ENCODE measurements at regions not wholly inside any gene's neighbourhood (a gene's known extent, or its start where the extent isn't known, plus 50 kb on each side); places are given as distances from the start of the nearest gene placed in this dataset.

DNA sequence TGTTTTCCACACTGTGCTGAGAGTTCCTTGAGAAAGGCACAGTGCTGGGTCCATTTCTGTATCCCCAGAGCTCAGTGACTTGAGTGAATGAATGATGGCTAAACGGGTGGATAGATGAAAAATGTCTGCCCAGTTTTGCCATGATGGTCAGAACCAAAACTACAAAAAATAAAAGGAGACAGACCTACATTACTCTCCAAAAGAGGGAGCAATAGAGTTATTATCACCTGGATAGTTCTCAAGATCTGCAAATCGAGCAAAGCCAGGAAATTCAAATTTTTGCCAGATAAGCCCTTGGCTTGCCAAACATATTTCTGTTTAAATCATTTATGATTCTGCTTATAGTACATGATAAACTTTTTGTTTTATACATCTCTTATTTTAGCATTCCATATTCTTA is 214.2 kb upstream of the ZNF462 start:
- Histone ChIP-seq H3K9me3 (ENCODE audit: low read depth) (no peaks in the 10 kb centered on the region), H3K27me3 (no peaks in the 10 kb centered on the region), H3K4me1 (no peaks in the 10 kb centered on the region), H3K36me3 (no peaks in the 10 kb centered on the region), H3K79me2 (ENCODE audit: low read depth) (no peaks in the 10 kb centered on the region), H3K9ac (no peak overlapping the region), H3K4me3 (no peak overlapping the region), H3F3A (ENCODE audit: low read depth) (no peaks in the 10 kb centered on the region), H4K20me1 (ENCODE audit: low read depth) (no peaks in the 10 kb centered on the region), H3K27ac (no peak overlapping the region), H3K4me2 (no peak overlapping the region), H2AFZ (replicated peaks) (no peak overlapping the region)
- no peak overlapping the region for H3K27ac Mint-ChIP-seq
- TF ChIP-seq EZH2 (IDR thresholded peaks at IDR 0.05) (no peak), EZH2phosphoT487 (IDR thresholded peaks at IDR 0.05) (no peak)
- TF ChIP-seq, protein P1, sequence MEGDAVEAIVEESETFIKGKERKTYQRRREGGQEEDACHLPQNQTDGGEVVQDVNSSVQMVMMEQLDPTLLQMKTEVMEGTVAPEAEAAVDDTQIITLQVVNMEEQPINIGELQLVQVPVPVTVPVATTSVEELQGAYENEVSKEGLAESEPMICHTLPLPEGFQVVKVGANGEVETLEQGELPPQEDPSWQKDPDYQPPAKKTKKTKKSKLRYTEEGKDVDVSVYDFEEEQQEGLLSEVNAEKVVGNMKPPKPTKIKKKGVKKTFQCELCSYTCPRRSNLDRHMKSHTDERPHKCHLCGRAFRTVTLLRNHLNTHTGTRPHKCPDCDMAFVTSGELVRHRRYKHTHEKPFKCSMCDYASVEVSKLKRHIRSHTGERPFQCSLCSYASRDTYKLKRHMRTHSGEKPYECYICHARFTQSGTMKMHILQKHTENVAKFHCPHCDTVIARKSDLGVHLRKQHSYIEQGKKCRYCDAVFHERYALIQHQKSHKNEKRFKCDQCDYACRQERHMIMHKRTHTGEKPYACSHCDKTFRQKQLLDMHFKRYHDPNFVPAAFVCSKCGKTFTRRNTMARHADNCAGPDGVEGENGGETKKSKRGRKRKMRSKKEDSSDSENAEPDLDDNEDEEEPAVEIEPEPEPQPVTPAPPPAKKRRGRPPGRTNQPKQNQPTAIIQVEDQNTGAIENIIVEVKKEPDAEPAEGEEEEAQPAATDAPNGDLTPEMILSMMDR (IDR thresholded peaks at IDR 0.05), result no peak
- H3K36me3 Mint-ChIP-seq, result no peaks in the 10 kb centered on the region
- H3K9me3 Mint-ChIP-seq, result no peaks in the 10 kb centered on the region
- no peak for DNase-seq (ENCODE audit: low spot score)
- no peaks in the 10 kb centered on the region for H3K4me1 Mint-ChIP-seq
- H3K4me3 Mint-ChIP-seq, result no peak overlapping the region
- H3K27me3 Mint-ChIP-seq (ENCODE audit: insufficient read depth, low read depth), result peaks cover 2% of the 10 kb centered on the region

DNA sequence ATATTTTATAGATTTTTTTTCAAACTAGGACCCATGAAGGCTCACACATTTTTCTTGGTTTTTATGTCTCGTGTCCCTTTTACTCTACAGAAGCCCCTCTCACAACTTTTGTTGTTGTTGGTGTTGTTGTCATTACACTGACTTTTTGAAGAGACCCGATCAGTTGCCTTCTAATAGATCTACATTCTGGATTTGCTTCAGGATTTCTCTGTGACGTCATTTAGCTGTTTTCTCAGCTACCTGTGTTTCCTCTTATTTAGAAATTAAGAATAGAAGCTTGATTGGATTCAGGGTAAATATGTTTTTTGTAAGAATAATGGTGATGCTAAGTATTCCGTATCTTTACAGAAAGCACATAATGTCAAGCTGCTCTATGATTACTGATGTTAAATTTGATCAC is 213.3 kb upstream of the ZNF462 start:
- TF ChIP-seq, protein P1 (IDR thresholded peaks at IDR 0.05), result no peak
- TF ChIP-seq EZH2phosphoT487 (IDR thresholded peaks at IDR 0.05), result no peak
- no peak for TF ChIP-seq EZH2 (IDR thresholded peaks at IDR 0.05)
- no peaks in the 10 kb centered on the region for H3K79me2 ChIP-seq (ENCODE audit: low read depth)
- H3K9me3 ChIP-seq (ENCODE audit: low read depth), result no peaks in the 10 kb centered on the region
- DNase-seq (ENCODE audit: low spot score), result no peak
- H3K4me1 ChIP-seq, result no peaks in the 10 kb centered on the region
- Mint-ChIP-seq H3K9me3 (no peaks in the 10 kb centered on the region), H3K4me1 (no peaks in the 10 kb centered on the region), H3K27ac (no peak overlapping the region), H3K27me3 (ENCODE audit: insufficient read depth, low read depth) (no peaks in the 10 kb centered on the region), H3K36me3 (no peaks in the 10 kb centered on the region), H3K4me3 (no peak overlapping the region)
- no peaks in the 10 kb centered on the region for H4K20me1 ChIP-seq (ENCODE audit: low read depth)
- H3K4me2 ChIP-seq, result no peak overlapping the region
- no peak overlapping the region for H3K27ac ChIP-seq
- no peak overlapping the region for H2AFZ ChIP-seq (replicated peaks)
- no peaks in the 10 kb centered on the region for H3F3A ChIP-seq (ENCODE audit: low read depth)
- H3K9ac ChIP-seq, result no peak overlapping the region
- H3K27me3 ChIP-seq, result no peaks in the 10 kb centered on the region
- no peak overlapping the region for H3K4me3 ChIP-seq
- H3K36me3 ChIP-seq, result no peaks in the 10 kb centered on the region

DNA sequence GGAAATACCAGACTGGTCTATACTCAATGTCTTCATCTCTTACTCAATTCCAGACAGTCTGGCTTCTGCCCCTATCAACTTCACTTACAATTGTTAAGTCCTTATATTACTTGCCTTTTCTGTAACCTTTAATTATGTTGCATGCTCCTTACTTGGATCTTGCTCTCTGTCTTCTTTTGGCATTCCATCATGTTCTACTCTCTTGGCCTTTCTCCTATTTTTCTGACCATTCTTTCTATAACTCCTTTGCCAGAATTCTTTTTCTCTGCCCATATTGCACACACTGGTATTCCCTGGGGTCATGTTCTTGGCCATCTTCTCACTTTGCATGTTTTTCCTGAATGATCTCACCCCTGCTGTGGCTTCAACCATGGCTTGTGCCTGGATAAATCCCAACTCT is 209.8 kb upstream of the ZNF462 start:
- Mint-ChIP-seq H3K36me3 (no peaks in the 10 kb centered on the region), H3K4me1 (peaks cover 3% of the 10 kb centered on the region), H3K9me3 (no peaks in the 10 kb centered on the region), H3K27ac (no peak overlapping the region), H3K4me3 (no peak overlapping the region), H3K27me3 (ENCODE audit: insufficient read depth, low read depth) (peaks cover 2% of the 10 kb centered on the region)
- no peak overlapping the region for H3K4me2 ChIP-seq
- no peaks in the 10 kb centered on the region for H3K79me2 ChIP-seq (ENCODE audit: low read depth)
- no peak for TF ChIP-seq EZH2 (IDR thresholded peaks at IDR 0.05)
- no peak for TF ChIP-seq EZH2phosphoT487 (IDR thresholded peaks at IDR 0.05)
- TF ChIP-seq, protein P1 (IDR thresholded peaks at IDR 0.05), result no peak
- H3K4me3 ChIP-seq, result no peak overlapping the region
- no peak overlapping the region for H3K27ac ChIP-seq
- no peaks in the 10 kb centered on the region for H3F3A ChIP-seq (ENCODE audit: low read depth)
- no peaks in the 10 kb centered on the region for H3K36me3 ChIP-seq
- H3K9ac ChIP-seq, result no peak overlapping the region
- H4K20me1 ChIP-seq (ENCODE audit: low read depth), result no peaks in the 10 kb centered on the region
- H3K4me1 ChIP-seq, result no peaks in the 10 kb centered on the region
- no peaks in the 10 kb centered on the region for H3K9me3 ChIP-seq (ENCODE audit: low read depth)
- H3K27me3 ChIP-seq, result no peaks in the 10 kb centered on the region
- H2AFZ ChIP-seq (replicated peaks), result no peak overlapping the region
- DNase-seq (ENCODE audit: low spot score), result no peak

DNA sequence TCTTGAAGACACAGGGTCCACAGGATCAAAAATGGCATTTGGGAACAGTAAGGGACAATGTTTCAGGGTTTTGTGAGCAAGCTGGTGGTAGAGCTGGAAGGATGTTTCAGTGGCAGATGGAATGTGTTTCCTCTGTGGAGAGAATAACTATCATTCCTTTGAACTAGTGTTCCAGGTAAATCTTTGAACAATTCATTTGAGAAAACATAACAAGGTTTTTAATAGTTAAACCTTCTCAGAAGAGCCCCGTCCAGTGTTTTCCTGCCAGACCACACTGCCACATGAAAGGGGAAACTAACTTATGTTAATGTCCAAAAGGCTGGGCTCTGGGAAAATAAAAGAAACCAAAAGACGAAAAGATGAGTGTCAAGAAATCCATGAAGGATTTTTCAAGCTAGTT is 207.0 kb upstream of the ZNF462 start:
- Histone ChIP-seq H3K36me3 (no peaks in the 10 kb centered on the region), H3K4me1 (no peaks in the 10 kb centered on the region), H3K27me3 (no peaks in the 10 kb centered on the region), H4K20me1 (ENCODE audit: low read depth) (no peaks in the 10 kb centered on the region), H3K79me2 (ENCODE audit: low read depth) (no peaks in the 10 kb centered on the region), H3K9ac (no peak overlapping the region), H3K27ac (no peak overlapping the region), H3K9me3 (ENCODE audit: low read depth) (no peaks in the 10 kb centered on the region), H2AFZ (replicated peaks) (no peak overlapping the region), H3F3A (ENCODE audit: low read depth) (no peaks in the 10 kb centered on the region), H3K4me2 (no peak overlapping the region), H3K4me3 (no peak overlapping the region)
- Mint-ChIP-seq H3K36me3 (no peaks in the 10 kb centered on the region), H3K27me3 (ENCODE audit: insufficient read depth, low read depth) (peaks cover 2% of the 10 kb centered on the region), H3K4me1 (peaks cover 3% of the 10 kb centered on the region), H3K27ac (no peak overlapping the region), H3K4me3 (no peak overlapping the region), H3K9me3 (no peaks in the 10 kb centered on the region)
- TF ChIP-seq, protein P1 (IDR thresholded peaks at IDR 0.05), result no peak
- no peak for DNase-seq (ENCODE audit: low spot score)

Measured in neural progenitor cell (in vitro differentiated cells).